8988T (cell line): ENCODE measurements at regions not wholly inside any gene's neighbourhood (a gene's known extent, or its start where the extent isn't known, plus 50 kb on each side); places are given as distances from the start of the nearest gene placed in this dataset.

Experiments
- DNase-seq: peaks from one replicate; pipeline ENCODE4 v3.0.0; 2011

- DNase-seq: no peak
Observed at GRCh38 chr6:169937389-169938261, 186.2 kb downstream of the ERMARD start.

GRCh38 chr6:169936355-169936975, 185.0 kb downstream of the ERMARD start:
- DNase-seq: no peak

DNA sequence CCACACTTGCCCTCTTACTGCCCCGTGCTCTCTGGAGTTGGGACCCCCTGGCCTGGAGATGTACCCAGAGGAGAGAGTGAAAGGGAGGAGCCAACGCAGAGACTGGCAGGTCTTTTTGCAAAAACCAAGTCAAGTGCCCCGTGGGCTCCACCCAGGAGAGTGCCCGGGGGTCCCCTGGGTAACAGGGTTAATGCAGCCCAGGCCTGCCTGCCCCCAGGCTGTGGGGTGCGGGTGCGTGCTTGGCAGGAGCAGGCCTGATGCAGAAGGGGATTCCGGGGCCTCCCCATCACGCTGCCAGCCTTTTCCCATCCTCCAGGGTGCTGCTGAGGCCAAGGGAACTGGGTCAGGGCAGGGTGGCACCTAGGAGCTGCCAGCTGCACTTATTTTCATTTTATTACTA, 184.4 kb downstream of the ERMARD start:
- no peak for DNase-seq

GRCh38 chr6:169935348-169935718, 183.9 kb downstream of the ERMARD start:
- DNase-seq: no peak

DNA sequence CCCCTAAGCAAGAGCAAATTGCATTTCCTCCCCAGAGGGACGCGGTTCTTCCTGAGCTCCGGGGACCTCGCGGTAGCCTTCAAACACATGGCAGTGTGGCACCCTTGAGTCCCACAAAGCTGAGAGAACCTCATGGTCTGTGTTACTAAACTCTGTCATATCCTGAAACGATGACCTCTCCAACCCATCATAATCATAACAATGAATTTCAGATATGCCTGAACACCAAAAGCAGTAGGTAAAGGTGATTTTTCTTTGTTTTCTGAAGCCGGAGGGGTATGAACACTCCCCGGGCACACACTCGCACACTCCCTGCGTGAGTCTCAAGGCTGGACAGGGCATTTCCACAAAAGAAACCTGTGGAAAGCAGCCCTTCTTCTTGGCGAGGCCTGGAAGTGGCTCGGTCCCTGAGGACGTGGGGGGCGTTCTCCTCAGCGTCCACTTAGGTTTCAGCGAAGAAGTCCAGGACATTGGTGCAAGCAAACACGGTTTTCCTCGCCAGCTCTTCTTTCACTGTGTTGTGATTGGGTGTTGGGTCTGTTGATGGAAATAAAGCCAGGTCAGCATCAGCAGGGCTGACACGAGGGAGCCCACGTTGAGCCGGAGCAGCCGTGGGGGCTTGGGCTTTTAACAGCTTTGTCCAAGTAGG, 183.4 kb downstream of the ERMARD start:
- DNase-seq: no peak

DNA sequence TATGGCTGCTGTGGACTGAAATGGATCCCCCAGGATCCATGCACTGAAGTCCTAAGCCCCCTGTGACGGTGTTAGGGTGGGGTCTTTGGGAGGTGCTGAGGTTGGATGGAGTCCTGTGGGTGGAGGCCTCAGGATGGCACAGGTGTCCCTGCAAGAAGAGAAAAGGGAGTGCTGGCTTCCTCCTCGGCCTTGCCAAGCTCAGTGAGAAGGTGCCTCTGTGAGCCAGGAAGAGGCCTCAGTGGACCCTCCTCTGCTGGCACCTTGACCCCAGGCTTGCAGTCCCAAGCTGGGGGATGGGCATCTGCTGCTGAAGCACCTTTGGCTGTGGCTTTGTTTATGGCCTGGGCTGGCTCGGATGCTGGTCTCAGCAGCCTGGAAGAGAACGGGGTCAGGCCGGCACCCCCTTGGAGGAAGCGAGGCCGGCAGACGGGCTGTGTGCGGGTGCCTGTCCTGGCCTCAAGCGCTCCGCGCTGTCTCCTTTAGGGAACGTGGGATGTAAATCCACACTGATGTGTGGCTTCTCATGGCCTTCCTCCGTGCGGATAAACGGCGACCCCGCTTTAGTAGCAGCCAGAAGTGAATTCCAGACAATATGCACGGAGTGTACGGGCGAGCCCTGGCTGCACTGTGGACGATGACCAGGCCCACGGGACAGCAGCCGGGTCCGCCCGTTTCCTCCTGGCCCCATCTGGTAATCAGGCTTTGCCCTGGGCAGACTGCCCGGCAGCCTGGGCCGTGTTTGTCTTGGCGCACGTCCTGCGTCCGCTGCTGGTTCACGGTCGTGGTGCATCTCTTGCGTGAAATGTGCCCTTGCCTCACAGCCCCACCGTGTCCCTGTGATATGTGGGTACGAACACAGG, 182.6 kb downstream of the ERMARD start:
- no peak for DNase-seq

- no peak for DNase-seq
Observed at GRCh38 chr6:169933251-169933821, 181.9 kb downstream of the ERMARD start.

GRCh38 chr6:169932491-169932890, 181.1 kb downstream of the ERMARD start:
- DNase-seq: no peak

DNA sequence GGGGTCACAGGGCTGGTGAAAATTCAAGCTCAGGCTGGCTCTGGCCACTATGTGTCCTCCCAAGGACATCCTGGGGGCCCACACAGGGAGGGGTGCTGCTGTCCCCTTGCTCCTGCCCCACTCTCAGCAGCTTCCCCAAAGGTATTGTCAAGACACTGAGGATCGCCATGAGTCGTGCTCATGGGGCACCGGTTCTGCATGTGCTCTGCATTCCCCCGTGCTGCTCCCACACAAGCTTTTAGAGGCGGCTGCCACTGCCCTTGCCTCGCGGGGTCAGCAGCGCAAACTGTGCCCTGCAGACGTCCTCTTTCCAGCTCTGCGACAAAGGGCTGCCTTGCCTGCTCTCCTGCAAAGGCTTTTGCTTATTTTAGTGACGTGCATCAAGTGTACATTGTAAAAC, 179.8 kb downstream of the ERMARD start:
- no peak for DNase-seq

DNA sequence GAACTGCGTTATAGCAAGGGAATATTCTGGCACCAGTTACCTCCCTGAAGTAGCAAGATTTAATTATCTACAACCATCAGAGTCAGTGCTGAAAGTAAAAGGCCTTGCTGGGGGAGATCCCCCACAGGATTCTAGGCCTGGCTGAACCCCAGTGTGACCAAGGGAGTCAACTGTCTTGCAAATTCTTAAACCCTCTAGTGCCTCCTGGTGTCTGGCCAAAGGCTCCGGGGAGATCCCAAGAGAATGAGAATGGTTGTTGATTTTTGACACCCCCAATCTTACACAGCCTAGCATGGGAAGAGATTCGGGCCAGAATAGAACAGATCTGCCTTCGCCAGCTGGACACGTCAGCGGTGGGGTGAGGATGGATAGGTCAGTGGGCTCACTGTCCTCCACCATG, 179.4 kb downstream of the ERMARD start:
- DNase-seq: no peak

DNA sequence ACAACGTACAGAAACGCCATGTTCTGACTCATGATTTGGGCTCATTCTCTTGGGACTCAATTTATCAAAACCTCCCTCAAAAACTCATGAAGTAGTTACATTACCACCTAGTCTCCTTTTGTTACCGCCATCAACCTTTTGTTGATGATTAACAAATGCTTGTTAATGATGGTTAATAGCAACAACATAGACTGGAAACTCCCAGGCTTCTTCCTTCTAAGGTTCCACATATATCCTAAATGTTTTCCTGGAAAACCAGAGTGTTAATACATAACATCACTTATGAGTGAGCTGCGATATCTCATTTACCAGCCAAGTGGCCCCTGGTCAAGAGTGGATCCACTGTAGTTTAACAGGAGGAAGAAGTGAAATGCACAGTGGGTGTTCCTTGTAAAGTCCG, 176.3 kb downstream of the ERMARD start:
- DNase-seq: no peak

- peak; percentile 9 for DNase-seq
Observed at GRCh38 chr6:169926617-169927417, 175.4 kb downstream of the ERMARD start.

GRCh38 chr6:169923468-169924464, 172.3 kb downstream of the ERMARD start:
- DNase-seq: no peak

GRCh38 chr6:169921853-169922824, 170.7 kb downstream of the ERMARD start:
- no peak for DNase-seq

GRCh38 chr6:169921217-169921616, 169.8 kb downstream of the ERMARD start:
- no peak for DNase-seq

- DNase-seq: no peak
Observed at GRCh38 chr6:169920359-169921020, 169.1 kb downstream of the ERMARD start.

GRCh38 chr6:169918954-169919549, 167.6 kb downstream of the ERMARD start:
- no peak for DNase-seq
